Stomach (tissue), 8 donors: ENCODE measurements at regions not wholly inside any gene's neighbourhood (a gene's known extent, or its start where the extent isn't known, plus 50 kb on each side); places are given as distances from the start of the nearest gene placed in this dataset.

Experiments used
- DNase-seq, 2 donors: peaks; one replicate each; pipeline versions ENCODE4 v3.0.0 to v3.0.0-alpha.2; 2013 to 2019
- H3K27ac ChIP-seq, 5 donors: fragments of 200-600 bp in 4 of 5; sonication (generic) in 4 of 5; one replicate each; pipeline ENCODE4 v1.5.1; 2013 to 2019; ENCODE audit warnings: mild to moderate bottlenecking in 1 of 5, moderate library complexity in 1 of 5
- H3K27me3 ChIP-seq, 3 donors: fragments of 200-600 bp; sonication (generic); one replicate each; pipeline ENCODE4 v1.5.1; 2017 to 2019; ENCODE audit warnings: mixed run types in 1 of 3
- H3K36me3 ChIP-seq, 4 donors: fragments of 200-600 bp; sonication (generic); 1 replicate in 3 of 4; 2 replicates in 1 of 4; pipeline ENCODE4 v1.5.1; 2016 to 2019
- H3K4me1 ChIP-seq, 4 donors: fragments of 200-600 bp; sonication (generic); one replicate each; pipeline ENCODE4 v1.5.1; 2016 to 2019
- H3K4me3 ChIP-seq, 4 donors: fragments of 200-600 bp; sonication (generic) in 3 of 4; one replicate each; pipeline ENCODE4 v1.5.1; 2016 to 2019; ENCODE audit warnings: mild to moderate bottlenecking in 1 of 4
- H3K9me3 ChIP-seq, 4 donors: fragments of 200-600 bp; sonication (generic); one replicate each; pipeline ENCODE4 v1.5.1; 2016 to 2019
- CTCF ChIP-seq, 7 experiments: fragments of 450-650 bp in 4 of 7; fragments of 200-600 bp in 3 of 7; sonication (generic) in 3 of 7; IDR thresholded peaks; one replicate each; pipeline ENCODE4 v1.5.1; 2016 to 2019; ENCODE audit warnings: antibody characterized with exemption in 7 of 7, control low read depth in 2 of 7, mild to moderate bottlenecking in 1 of 7
- EP300 ChIP-seq: sonication (generic); formaldehyde crosslinking; IDR thresholded peaks from one replicate; pipeline ENCODE4 v1.6.1; 2017; ENCODE audit warnings: antibody characterized with exemption
- POLR2A ChIP-seq, 4 donors: fragments of 450-650 bp; IDR thresholded peaks; one replicate each; pipeline ENCODE4 v1.6.1; 2016; ENCODE audit warnings: antibody characterized with exemption in 4 of 4, control low read depth in 2 of 4, mild to moderate bottlenecking in 1 of 4, moderate library complexity in 1 of 4
- POLR2AphosphoS5 ChIP-seq, 3 donors: sonication (generic); formaldehyde crosslinking; IDR thresholded peaks; one replicate each; pipeline ENCODE4 v1.6.1; 2016; ENCODE audit warnings: antibody characterized with exemption in 3 of 3
- WGBS, 5 donors: extraction: QIAGEN DNeasy Blood & Tissue Kit in 3 of 5; methylation state at CpG; one replicate each; pipeline versions ENCODE4 v1.1.5 to v1.1.7; 2013 to 2018; 5-methylcytosine and 5-hydroxymethylcytosine counted together
- intact Hi-C: fragments of 100-400 bp; cut with DNase I; formaldehyde crosslinking; loops from one replicate; pipeline ENCODE4 v1.15.1; 2023; ENCODE audit warnings: low total_unique reads
- donor health status: healthy with polysubstance abuse.
- donor health status: Bipolar disorder and iron deficiency.
- donor health status: healthy.

- Histone ChIP-seq H3K4me3 (no peak overlapping the region), H3K27me3 (no peaks in the 10 kb centered on the region), H3K27ac (no peak overlapping the region), H3K4me1 (no peaks in the 10 kb centered on the region), H3K36me3 (no peaks in the 10 kb centered on the region), H3K9me3 (no peaks in the 10 kb centered on the region)
- no peak for DNase-seq
- no peak for TF ChIP-seq CTCF (IDR thresholded peaks at IDR 0.05)
- no peak for TF ChIP-seq EP300
- TF ChIP-seq POLR2A (IDR thresholded peaks at IDR 0.05): no peak
- no peak for TF ChIP-seq POLR2AphosphoS5 (IDR thresholded peaks at IDR 0.05)
- intact Hi-C loops: no loop called here
Measured at GRCh38 chr12:91824991-91825390, 320.7 kb downstream of the BTG1 start.

- TF ChIP-seq CTCF (IDR thresholded peaks at IDR 0.05) (no peak), POLR2AphosphoS5 (IDR thresholded peaks at IDR 0.05) (peak in 2 of 3 donors; percentile 43 to 53)
- Histone ChIP-seq H3K27me3 (no peaks in the 10 kb centered on the region), H3K36me3 (no peaks in the 10 kb centered on the region), H3K27ac (peak overlapping the region in 1 of 5 donors; percentile 19), H3K9me3 (no peaks in the 10 kb centered on the region), H3K4me1 (peaks cover 5 to 25% (median 16%) of the 10 kb centered on the region in 4 donors), H3K4me3 (no peak overlapping the region)
- peak in 1 of 2 donors; percentile 14 for DNase-seq
- intact Hi-C loops: loop anchor here (10.0 kb wide), 1 partner anchor 326 kb away; the partner anchor contains the start of gene BTG1
Measured at GRCh38 chr12:91819132-91819447, 326.6 kb downstream of the BTG1 start.

GRCh38 chr12:91818227-91819131 is 327.2 kb downstream of the BTG1 start:
- Histone ChIP-seq H3K27me3 (no peaks in the 10 kb centered on the region), H3K9me3 (no peaks in the 10 kb centered on the region), H3K36me3 (no peaks in the 10 kb centered on the region), H3K4me1 (peaks cover 5 to 25% (median 16%) of the 10 kb centered on the region in 4 donors), H3K27ac (peak overlapping the region in 4 of 5 donors; percentile 14 to 51 (median 22)), H3K4me3 (no peak overlapping the region)
- WGBS, 5 donors: 49 to 78% (median 62%) methylated on average over 2 of the region's 2 CpGs
- DNase-seq: no peak
- intact Hi-C loops: loop anchor here (10.0 kb wide), 1 partner anchor 326 kb away; the partner anchor contains the start of gene BTG1
- TF ChIP-seq POLR2A (IDR thresholded peaks at IDR 0.05) (no peak), POLR2AphosphoS5 (IDR thresholded peaks at IDR 0.05) (no peak), EP300 (no peak), CTCF (IDR thresholded peaks at IDR 0.05) (no peak)

GRCh38 chr12:91817517-91817916 is 328.1 kb downstream of the BTG1 start:
- 23 to 41% (median 30%) methylated on average over 2 of the region's 2 CpGs for WGBS, 5 donors
- H3K4me3 ChIP-seq: no peak overlapping the region
- TF ChIP-seq POLR2AphosphoS5 (IDR thresholded peaks at IDR 0.05) (peak in 2 of 3 donors; percentile 42 to 65), POLR2A (IDR thresholded peaks at IDR 0.05) (no peak), EP300 (no peak)
- H3K27ac ChIP-seq: peak overlapping the region in 2 of 5 donors; percentile 19 to 51
- H3K9me3 ChIP-seq: no peaks in the 10 kb centered on the region
- H3K27me3 ChIP-seq: no peaks in the 10 kb centered on the region
- peaks cover 5 to 25% (median 16%) of the 10 kb centered on the region in 4 donors for H3K4me1 ChIP-seq
- H3K36me3 ChIP-seq: no peaks in the 10 kb centered on the region
- peak in 1 of 2 donors; percentile 50 for DNase-seq
- intact Hi-C loops: loop anchor here (10.0 kb wide), 1 partner anchor 327 kb away; the partner anchor contains the start of gene BTG1

- Histone ChIP-seq H3K9me3 (peaks cover 0 to 7% (median 0%) of the 10 kb centered on the region in 4 donors), H3K27ac (no peak overlapping the region), H3K27me3 (no peaks in the 10 kb centered on the region), H3K36me3 (no peaks in the 10 kb centered on the region), H3K4me1 (peaks cover 4 to 24% (median 11%) of the 10 kb centered on the region in 4 donors), H3K4me3 (no peak overlapping the region)
- no peak for TF ChIP-seq EP300
- no peak for TF ChIP-seq CTCF (IDR thresholded peaks at IDR 0.05)
- peak in 1 of 3 donors; percentile 10 for TF ChIP-seq POLR2AphosphoS5 (IDR thresholded peaks at IDR 0.05)
- 85 to 92% (median 89%) methylated on average over 3 of the region's 3 CpGs for WGBS, 5 donors
- no peak for DNase-seq
- intact Hi-C loops: loop anchor here (10.0 kb wide), 1 partner anchor 331 kb away; the partner anchor contains the start of gene BTG1
Measured at GRCh38 chr12:91813701-91814100, 331.9 kb downstream of the BTG1 start.
